ENCODE measurements at regions not wholly inside any gene's neighbourhood (a gene's known extent, or its start where the extent isn't known, plus 50 kb on each side); places are given as distances from the start of the nearest gene placed in this dataset.
A peak's percentile ranks its signal among the peaks of the same experiment; 100 is the strongest.

DNA sequence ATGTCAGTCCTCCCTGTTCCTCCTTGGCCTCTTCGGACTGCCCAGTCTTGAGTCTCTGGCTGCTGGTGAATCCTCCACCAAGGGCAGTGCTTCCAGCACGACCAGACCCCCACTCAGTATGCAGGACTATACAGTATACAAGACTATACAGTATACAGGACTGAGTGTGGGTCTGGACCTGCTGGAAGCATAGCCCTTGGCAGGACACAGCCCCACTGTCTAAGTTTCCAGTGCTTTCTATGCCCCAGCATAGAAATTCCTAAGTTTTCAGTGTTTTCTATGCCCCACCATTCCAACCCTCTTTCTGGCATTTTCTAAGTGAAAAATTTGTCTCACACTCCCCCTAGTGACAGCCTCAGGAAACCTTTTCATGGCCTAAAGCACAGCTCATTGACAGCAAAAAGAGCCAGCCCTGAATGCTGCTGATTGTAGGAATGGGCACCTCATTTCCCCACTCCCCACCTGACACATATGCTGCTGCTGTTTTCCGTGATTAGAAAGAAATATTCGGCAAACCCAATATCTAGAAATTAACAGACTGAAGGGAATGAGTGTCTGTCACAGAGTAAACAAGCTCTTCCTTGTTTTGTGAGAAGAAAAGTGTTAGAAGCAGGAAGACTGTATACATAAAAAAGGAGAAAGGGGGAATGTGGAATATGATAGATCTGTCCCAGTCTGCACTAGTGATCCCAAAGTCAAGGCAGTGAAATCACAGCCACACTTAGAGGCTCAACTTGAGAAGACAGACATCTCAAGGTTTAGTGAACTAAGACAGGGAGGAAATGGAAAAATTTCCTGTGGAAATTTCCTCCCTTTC is 206.9 kb downstream of the IBTK start:
- no peaks in the 10 kb centered on the region for H3K4me1 ChIP-seq
- intact Hi-C loops (cut with DNase I; ENCODE audit: low total_unique reads): no loop called here
- H3K4me3 ChIP-seq: no peak overlapping the region
- no peaks in the 10 kb centered on the region for H3K27me3 ChIP-seq
- TF ChIP-seq, protein P1, sequence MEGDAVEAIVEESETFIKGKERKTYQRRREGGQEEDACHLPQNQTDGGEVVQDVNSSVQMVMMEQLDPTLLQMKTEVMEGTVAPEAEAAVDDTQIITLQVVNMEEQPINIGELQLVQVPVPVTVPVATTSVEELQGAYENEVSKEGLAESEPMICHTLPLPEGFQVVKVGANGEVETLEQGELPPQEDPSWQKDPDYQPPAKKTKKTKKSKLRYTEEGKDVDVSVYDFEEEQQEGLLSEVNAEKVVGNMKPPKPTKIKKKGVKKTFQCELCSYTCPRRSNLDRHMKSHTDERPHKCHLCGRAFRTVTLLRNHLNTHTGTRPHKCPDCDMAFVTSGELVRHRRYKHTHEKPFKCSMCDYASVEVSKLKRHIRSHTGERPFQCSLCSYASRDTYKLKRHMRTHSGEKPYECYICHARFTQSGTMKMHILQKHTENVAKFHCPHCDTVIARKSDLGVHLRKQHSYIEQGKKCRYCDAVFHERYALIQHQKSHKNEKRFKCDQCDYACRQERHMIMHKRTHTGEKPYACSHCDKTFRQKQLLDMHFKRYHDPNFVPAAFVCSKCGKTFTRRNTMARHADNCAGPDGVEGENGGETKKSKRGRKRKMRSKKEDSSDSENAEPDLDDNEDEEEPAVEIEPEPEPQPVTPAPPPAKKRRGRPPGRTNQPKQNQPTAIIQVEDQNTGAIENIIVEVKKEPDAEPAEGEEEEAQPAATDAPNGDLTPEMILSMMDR (IDR thresholded peaks at IDR 0.05): peak in 5 of 7 experiments; percentile 26 to 62 (median 50)
- TF ChIP-seq POLR2A (IDR thresholded peaks at IDR 0.05) (no peak), EP300 (IDR thresholded peaks at IDR 0.05) (no peak), POLR2AphosphoS5 (IDR thresholded peaks at IDR 0.05) (no peak)
- 36 to 52% (median 48%) methylated on average over 3 to 4 of the region's 4 CpGs for WGBS, 5 donors
- H3K9me3 ChIP-seq: no peaks in the 10 kb centered on the region
- DNase-seq: peak in 1 of 2 donors; percentile 78
- H3K36me3 ChIP-seq: no peaks in the 10 kb centered on the region
- no peak overlapping the region for H3K27ac ChIP-seq

DNA sequence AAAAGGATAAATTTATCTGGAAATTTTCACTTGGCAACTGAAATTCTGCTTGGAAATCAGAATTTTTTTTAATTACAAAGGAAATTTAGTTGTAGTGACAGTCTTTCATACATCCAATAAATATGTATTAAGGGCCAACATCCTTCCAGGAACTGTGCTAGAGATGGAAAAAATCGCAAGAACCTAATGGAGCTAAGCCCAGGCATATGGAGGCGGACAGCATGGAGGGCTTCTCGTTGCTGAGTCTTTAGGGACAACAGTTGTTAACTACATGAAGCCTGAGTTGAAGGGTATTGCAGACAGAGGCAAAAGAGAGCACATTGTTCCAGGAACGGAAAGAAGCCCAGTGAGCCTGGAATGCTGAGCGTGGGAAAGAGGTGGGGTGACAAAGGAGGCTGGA is 208.9 kb downstream of the IBTK start:
- Histone ChIP-seq H3K36me3 (no peaks in the 10 kb centered on the region), H3K27me3 (no peaks in the 10 kb centered on the region), H3K9me3 (no peaks in the 10 kb centered on the region), H3K4me1 (no peaks in the 10 kb centered on the region), H3K27ac (no peak overlapping the region), H3K4me3 (no peak overlapping the region)
- 71 to 90% (median 85%) methylated on average over 5 of the region's 5 CpGs for WGBS, 5 donors
- DNase-seq: no peak
- intact Hi-C loops (cut with DNase I; ENCODE audit: low total_unique reads): no loop called here
- TF ChIP-seq, protein P1 (IDR thresholded peaks at IDR 0.05): no peak
- TF ChIP-seq POLR2A (IDR thresholded peaks at IDR 0.05) (no peak), POLR2AphosphoS5 (IDR thresholded peaks at IDR 0.05) (no peak), EP300 (IDR thresholded peaks at IDR 0.05) (no peak)

GRCh38 chr6:82035526-82035925 is 212.0 kb downstream of the IBTK start:
- H3K27ac ChIP-seq: no peak overlapping the region
- intact Hi-C loops (cut with DNase I; ENCODE audit: low total_unique reads): no loop called here
- no peaks in the 10 kb centered on the region for H3K9me3 ChIP-seq
- H3K27me3 ChIP-seq: no peaks in the 10 kb centered on the region
- no peaks in the 10 kb centered on the region for H3K36me3 ChIP-seq
- no peaks in the 10 kb centered on the region for H3K4me1 ChIP-seq
- 87 to 92% (median 89%) methylated on average over 2 of the region's 2 CpGs for WGBS, 5 donors
- no peak for TF ChIP-seq POLR2AphosphoS5 (IDR thresholded peaks at IDR 0.05)
- no peak for TF ChIP-seq EP300 (IDR thresholded peaks at IDR 0.05)
- TF ChIP-seq, protein P1 (IDR thresholded peaks at IDR 0.05): no peak
- no peak for TF ChIP-seq POLR2A (IDR thresholded peaks at IDR 0.05)
- no peak for DNase-seq
- H3K4me3 ChIP-seq: no peak overlapping the region

GRCh38 chr6:82033631-82034211 is 213.8 kb downstream of the IBTK start:
- TF ChIP-seq EP300 (IDR thresholded peaks at IDR 0.05) (no peak), POLR2A (IDR thresholded peaks at IDR 0.05) (no peak)
- TF ChIP-seq, protein P1 (IDR thresholded peaks at IDR 0.05): no peak
- 53 to 72% (median 66%) methylated on average over 3 of the region's 3 CpGs for WGBS, 5 donors

More at GRCh38 chr6:82033631-82034211, 213.8 kb downstream of the IBTK start:
- Histone ChIP-seq H3K27ac (no peak overlapping the region), H3K36me3 (no peaks in the 10 kb centered on the region), H3K4me3 (no peak overlapping the region), H3K9me3 (no peaks in the 10 kb centered on the region), H3K4me1 (no peaks in the 10 kb centered on the region), H3K27me3 (no peaks in the 10 kb centered on the region)
- DNase-seq: peak in 1 of 2 donors; percentile 25
- intact Hi-C loops (cut with DNase I; ENCODE audit: low total_unique reads): no loop called here
